K562 (cell line): ENCODE measurements at regions not wholly inside any gene's neighbourhood (a gene's known extent, or its start where the extent isn't known, plus 50 kb on each side); places are given as distances from the start of the nearest gene placed in this dataset.

Source experiments
- ATAC-seq: fragments of 200-7000 bp; cut with Tn5 transposase; 3 replicates; pipeline ENCODE4 v1.9.1; 2020; ENCODE audit warnings: moderate library complexity
- BruUV-seq: library from RNA; stranded (reverse); fragments of 400-500 nt; replicated peaks from 2 replicates; lab custom pipeline; 2021; lab: Mats Ljungman, UMichigan
- CTCF ChIA-PET: fragments of 300-600 bp; formaldehyde crosslinking; extraction: SDS; loops from one replicate; lab custom pipeline; 2021; ENCODE audit warnings: low intra/inter-chr PET ratio; lab: Yijun Ruan, JAX
- POLR2A ChIA-PET: fragments of 300-600, 350-650 bp; sonication (Branson Sonifier 250); formaldehyde crosslinking; extraction: SDS; loops from one replicate; lab custom pipeline; 2021; ENCODE audit warnings: antibody characterized with exemption, inconsistent platforms; lab: Yijun Ruan, JAX
- DNase-seq, 4 experiments: peaks; one replicate each; pipeline versions ENCODE4 v3.0.0 to v3.0.0-alpha.2; 2011 to 2018; ENCODE audit warnings: low spot score in 3 of 4, mixed read lengths in 3 of 4; ENCODE audit errors: extremely low read depth in 1 of 4
- FAIRE-seq: peaks from 2 replicates; lab custom pipeline; 2011; peaks lifted over from hg19 to GRCh38; lab: Jason Lieb, UNC
- H2AFZ ChIP-seq: 2 replicates; pipeline ENCODE4 v1.6.0; 2011; ENCODE audit warnings: low read depth, low read length, control low read depth, inconsistent platforms
- H3K27ac ChIP-seq: fragments of 200-600 bp; 3 replicates; pipeline ENCODE4 v1.8.0; 2011; ENCODE audit warnings: low read depth, mild to moderate bottlenecking, control low read depth, inconsistent platforms, low read length, moderate library complexity, mixed read lengths; ENCODE audit errors: extremely low read depth
- H3K27me3 ChIP-seq, 2 experiments: fragments of 300-600 bp in 1 of 2; 2 replicates in 1 of 2; 3 replicates in 1 of 2; pipeline versions ENCODE4 v1.6.0 to v1.8.0; 2011; ENCODE audit warnings: inconsistent platforms in 2 of 2, low read length in 2 of 2, mild to moderate bottlenecking in 1 of 2, mixed read lengths in 1 of 2, moderate library complexity in 1 of 2; ENCODE audit not compliant: control insufficient read depth in 2 of 2, insufficient read depth in 2 of 2
- H3K36me3 ChIP-seq: fragments of 300-600 bp; 3 replicates; pipeline ENCODE4 v1.8.0; 2011; ENCODE audit warnings: mild to moderate bottlenecking, low read length, inconsistent platforms; ENCODE audit not compliant: control insufficient read depth, insufficient read depth
- H3K4me1 ChIP-seq, 2 experiments: fragments of 200-600 bp in 1 of 2; replicated peaks in 1 of 2; 2 replicates in 1 of 2; 3 replicates in 1 of 2; pipeline versions ENCODE4 v1.5.1 to v1.8.0; 2011; ENCODE audit warnings: inconsistent platforms in 2 of 2, low read length in 2 of 2, mild to moderate bottlenecking in 1 of 2, mixed read lengths in 1 of 2, moderate library complexity in 1 of 2; ENCODE audit not compliant: control insufficient read depth in 2 of 2, insufficient read depth in 2 of 2
- H3K4me2 ChIP-seq: 2 replicates; pipeline ENCODE4 v1.6.1; 2011; ENCODE audit warnings: low read length, control low read depth, inconsistent platforms, mixed read lengths; ENCODE audit not compliant: insufficient read depth
- H3K4me3 ChIP-seq: fragments of 200-600 bp; sonication (generic), shearing (Covaris generic); 2 replicates; pipeline ENCODE4 v1.5.1; 2016; ENCODE audit warnings: control low read depth, inconsistent platforms
- H3K79me2 ChIP-seq: fragments of 200-600 bp; 3 replicates; pipeline ENCODE4 v1.8.0; 2011; ENCODE audit warnings: low read length, inconsistent platforms; ENCODE audit not compliant: control insufficient read depth, insufficient read depth
- H3K9ac ChIP-seq, 2 experiments: 2 replicates each; pipeline versions ENCODE4 v1.6.0 to v1.6.1; 2011; ENCODE audit warnings: low read depth in 2 of 2, low read length in 2 of 2, control low read depth in 1 of 2, inconsistent platforms in 1 of 2, mild to moderate bottlenecking in 1 of 2, mixed read lengths in 1 of 2; ENCODE audit not compliant: insufficient read depth in 1 of 2
- H3K9me1 ChIP-seq: one replicate; pipeline ENCODE4 v1.6.0; 2011; ENCODE audit warnings: inconsistent platforms, mild to moderate bottlenecking, low read length, moderate library complexity; ENCODE audit not compliant: control insufficient read depth, insufficient read depth
- H3K9me3 ChIP-seq: replicated peaks from 2 replicates; pipeline ENCODE4 v1.5.1; 2011; ENCODE audit warnings: low read depth, low read length, inconsistent platforms; ENCODE audit not compliant: control insufficient read depth, insufficient read depth
- H4K20me1 ChIP-seq: replicated peaks from 2 replicates; pipeline ENCODE4 v1.6.1; 2011; ENCODE audit warnings: low read length, inconsistent platforms, mixed read lengths; ENCODE audit not compliant: control insufficient read depth, insufficient read depth
- DMBX1 ChIP-seq: fragments of 250-450 bp; sonication (Bioruptor Pico); IDR thresholded peaks from 2 replicates; pipeline ENCODE4 v1.8.0; 2022; ENCODE audit warnings: inconsistent platforms, mild to moderate bottlenecking, moderate library complexity, borderline replicate concordance
- GABPB1 ChIP-seq: sonication (generic); formaldehyde crosslinking; IDR thresholded peaks from 2 replicates; pipeline ENCODE4 v1.8.0; 2022; ENCODE audit warnings: mild to moderate bottlenecking, missing genetic modification reagents
- IRF9 ChIP-seq: fragments of 450-650 bp; IDR thresholded peaks from 2 replicates; pipeline ENCODE4 v1.6.1; 2016; ENCODE audit warnings: missing biosample characterization, missing genetic modification characterization
- JUN ChIP-seq, 2 experiments: sonication (generic) in 1 of 2; formaldehyde crosslinking in 1 of 2; IDR thresholded peaks; 2 replicates each; pipeline versions ENCODE4 v1.6.1 to v1.8.0; 2012 to 2022; ENCODE audit warnings: borderline replicate concordance in 2 of 2, mild to moderate bottlenecking in 2 of 2, improper control_type of control experiment in 1 of 2, low read depth in 1 of 2, low read length in 1 of 2, missing genetic modification reagents in 1 of 2
- KAT2B ChIP-seq: IDR thresholded peaks from one replicate; pipeline ENCODE4 v1.6.1; 2012; ENCODE audit warnings: low read depth, mild to moderate bottlenecking, control low read depth, inconsistent platforms, low read length, moderate library complexity
- MECOM ChIP-seq: fragments of 250-450 bp; sonication (Bioruptor Pico); IDR thresholded peaks from 2 replicates; pipeline ENCODE4 v1.8.0; 2022; ENCODE audit warnings: inconsistent platforms
- NCOA4 ChIP-seq: fragments of 450-650 bp; IDR thresholded peaks from 2 replicates; pipeline ENCODE4 v1.6.1; 2018; ENCODE audit warnings: mild to moderate bottlenecking; ENCODE audit not compliant: partially characterized antibody
- NR3C1 ChIP-seq: sonication (generic); formaldehyde crosslinking; IDR thresholded peaks from 2 replicates; pipeline ENCODE4 v1.8.1; 2022; ENCODE audit warnings: missing genetic modification reagents
- PHTF2 ChIP-seq: fragments of 250-450 bp; sonication (Bioruptor Pico); IDR thresholded peaks from 2 replicates; pipeline ENCODE4 v1.5.0; 2021; ENCODE audit warnings: mild to moderate bottlenecking
- PYGO2 ChIP-seq: fragments of 450-650 bp; IDR thresholded peaks from 2 replicates; pipeline ENCODE4 v1.6.1; 2016; ENCODE audit warnings: mild to moderate bottlenecking, missing genetic modification characterization, moderate library complexity, missing compliant biosample characterization
- SAFB2 ChIP-seq: fragments of 200-400 bp; formaldehyde crosslinking; IDR thresholded peaks from 2 replicates; pipeline ENCODE4 v1.6.1; 2018; ENCODE audit warnings: borderline replicate concordance, low read length, low read depth, moderate library complexity; ENCODE audit not compliant: severe bottlenecking
- TGIF2 ChIP-seq: sonication (generic); formaldehyde crosslinking; IDR thresholded peaks from 2 replicates; pipeline ENCODE4 v1.8.1; 2022; ENCODE audit warnings: mild to moderate bottlenecking, missing genetic modification reagents, moderate library complexity
- ZFP1 ChIP-seq: fragments of 450-650 bp; formaldehyde crosslinking; IDR thresholded peaks from 2 replicates; pipeline ENCODE4 v1.4.0; 2020; ENCODE audit warnings: mild to moderate bottlenecking, mixed read lengths
- ZNF23 ChIP-seq: fragments of 250-450 bp; sonication (Bioruptor Pico); IDR thresholded peaks from 2 replicates; pipeline ENCODE4 v1.4.0; 2020; ENCODE audit warnings: mild to moderate bottlenecking
- ZNF764 ChIP-seq: fragments of 250-450 bp; sonication (Bioruptor Pico); IDR thresholded peaks from 2 replicates; pipeline ENCODE4 v1.4.0; 2020; ENCODE audit warnings: low read depth, mild to moderate bottlenecking, moderate library complexity
- in situ Hi-C: fragments of 300-500 bp; cut with MboI; formaldehyde crosslinking; loops from 4 replicates; pipeline ENCODE4 v1.15.0; 2018; ENCODE audit warnings: inconsistent platforms, mixed read lengths
- intact Hi-C: fragments of 100-400 bp; cut with micrococcal nuclease; formaldehyde crosslinking; loops from 2 replicates; pipeline ENCODE4 v1.14.2; 2022

DNA sequence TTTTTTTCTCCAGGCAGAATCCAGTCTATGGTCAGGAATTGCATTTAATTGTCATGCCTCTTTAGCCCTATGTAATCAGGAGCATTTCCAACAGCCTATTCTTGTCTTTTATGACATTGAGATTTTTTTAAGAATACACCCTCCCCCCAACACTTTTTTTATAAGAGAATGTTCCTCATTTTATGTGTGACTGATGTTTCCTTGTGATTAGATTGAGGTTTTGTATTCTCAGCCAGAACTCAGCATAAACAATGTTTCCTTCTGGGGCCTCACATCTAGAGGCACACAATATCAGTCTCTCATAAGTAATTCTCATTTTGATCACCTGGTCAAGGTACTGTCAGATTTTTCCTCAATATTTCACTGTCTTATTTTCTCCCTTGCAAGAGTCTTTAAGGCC is 193.4 kb upstream of the PDE1C start:
- Histone ChIP-seq H3K9me3 (no peaks in the 10 kb centered on the region), H3K4me2 (no peak overlapping the region), H3K4me3 (no peak overlapping the region), H4K20me1 (no peaks in the 10 kb centered on the region), H3K27ac (no peak overlapping the region), H3K9me1 (no peaks in the 10 kb centered on the region), H3K4me1 (no peaks in the 10 kb centered on the region), H3K79me2 (no peaks in the 10 kb centered on the region), H2AFZ (no peak overlapping the region), H3K9ac (no peak overlapping the region), H3K27me3 (no peaks in the 10 kb centered on the region), H3K36me3 (no peaks in the 10 kb centered on the region)
- BruUV-seq: no TSS peak
- in situ Hi-C loops: no loop called here
- intact Hi-C loops: no loop called here
- ChIA-PET POLR2A (no interaction called here), CTCF (no interaction called here)
- FAIRE-seq: no peak
- TF ChIP-seq ZNF764 (CRISPR knock-in tag) (no peak), PHTF2 (CRISPR knock-in tag) (no peak), PYGO2 (tag) (no peak), TGIF2 (CRISPR knock-in tag) (no peak), MECOM (no peak), IRF9 (tag) (no peak), SAFB2 (no peak), GABPB1 (CRISPR knock-in tag) (no peak), NR3C1 (no peak), JUN (IDR thresholded peaks at IDR 0.05; ENCODE audit: borderline replicate concordance, low read depth, low read length) (no peak), JUN (CRISPR knock-in tag; IDR thresholded peaks at IDR 0.05; ENCODE audit: borderline replicate concordance) (no peak), NCOA4 (no peak), DMBX1 (CRISPR knock-in tag) (no peak), ZFP1 (no peak), KAT2B (no peak), ZNF23 (CRISPR knock-in tag) (no peak)
- no peak for ATAC-seq
- DNase-seq: no peak
